Ascending aorta (tissue), 2 donors: ENCODE measurements at regions not wholly inside any gene's neighbourhood (a gene's known extent, or its start where the extent isn't known, plus 50 kb on each side); places are given as distances from the start of the nearest gene placed in this dataset.

Experiments used
- DNase-seq, 2 donors: peaks; one replicate each; pipeline ENCODE4 v3.0.0-alpha.2; 2019; ENCODE audit warnings: low spot score in 2 of 2
- H3K27ac ChIP-seq, 2 donors: fragments of 200-600 bp; sonication (generic); one replicate each; pipeline ENCODE4 v1.5.1; 2016 to 2017; ENCODE audit warnings: mild to moderate bottlenecking in 1 of 2
- H3K27me3 ChIP-seq: fragments of 200-600 bp; sonication (generic); one replicate; pipeline ENCODE4 v1.5.1; 2017
- H3K36me3 ChIP-seq, 2 donors: fragments of 200-600 bp; sonication (generic); one replicate each; pipeline ENCODE4 v1.5.1; 2016
- H3K4me1 ChIP-seq, 2 donors: fragments of 200-600 bp; sonication (generic); one replicate each; pipeline ENCODE4 v1.5.1; 2016 to 2017; ENCODE audit warnings: mild to moderate bottlenecking in 1 of 2
- H3K4me3 ChIP-seq, 2 donors: fragments of 200-600 bp; sonication (generic); one replicate each; pipeline ENCODE4 v1.5.1; 2016 to 2017; ENCODE audit warnings: mild to moderate bottlenecking in 1 of 2
- H3K9me3 ChIP-seq, 2 donors: fragments of 200-600 bp; sonication (generic); one replicate each; pipeline ENCODE4 v1.5.1; 2016
- intact Hi-C: fragments of 100-400 bp; cut with DNase I; formaldehyde crosslinking; loops from one replicate; pipeline ENCODE4 v1.15.1; 2023
- TF ChIP-seq, protein P1 (sequence below), 3 experiments: fragments of 200-600 bp in 2 of 3; fragments of 450-650 bp in 1 of 3; sonication (generic) in 2 of 3; IDR thresholded peaks; one replicate each; pipeline ENCODE4 v1.5.1; 2016 to 2019; ENCODE audit warnings: antibody characterized with exemption in 3 of 3, mild to moderate bottlenecking in 1 of 3, moderate library complexity in 1 of 3

DNA sequence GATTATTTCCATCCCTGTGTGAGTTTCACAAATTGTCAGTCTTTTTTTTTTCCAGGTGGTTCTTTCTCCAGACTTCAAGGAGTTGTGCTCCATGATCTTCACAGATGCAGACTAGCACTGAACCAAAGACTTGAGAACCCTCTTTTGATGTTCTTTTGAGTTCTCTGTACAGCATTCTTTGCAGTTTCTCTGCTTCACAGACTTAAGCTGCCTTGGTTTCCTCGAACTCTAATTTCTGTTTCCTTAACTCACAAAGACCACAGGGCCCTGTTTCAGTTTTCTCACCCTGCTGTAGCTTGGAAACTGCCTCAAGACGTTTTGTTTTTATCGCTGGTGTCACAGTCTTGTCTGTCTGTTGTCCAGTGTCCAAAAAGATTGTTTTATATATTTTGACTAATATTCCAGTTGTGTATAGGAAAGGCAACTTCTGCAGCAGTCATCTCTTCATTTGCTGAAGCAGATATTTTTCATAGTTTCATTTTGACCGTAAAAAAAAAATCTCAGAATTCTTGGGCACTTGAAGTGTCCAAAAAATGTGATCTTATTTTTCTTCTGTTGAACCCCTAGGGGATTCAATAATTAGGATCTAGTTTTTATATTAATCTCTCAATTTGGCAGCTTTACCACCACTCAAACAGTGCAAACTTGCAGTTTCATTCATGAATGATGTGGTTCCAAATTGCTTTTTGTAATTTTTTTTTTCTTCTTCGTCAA is 97.0 kb upstream of the MC4R start:
- no peak overlapping the region for H3K27ac ChIP-seq
- no peaks in the 10 kb centered on the region for H3K9me3 ChIP-seq
- TF ChIP-seq, protein P1, sequence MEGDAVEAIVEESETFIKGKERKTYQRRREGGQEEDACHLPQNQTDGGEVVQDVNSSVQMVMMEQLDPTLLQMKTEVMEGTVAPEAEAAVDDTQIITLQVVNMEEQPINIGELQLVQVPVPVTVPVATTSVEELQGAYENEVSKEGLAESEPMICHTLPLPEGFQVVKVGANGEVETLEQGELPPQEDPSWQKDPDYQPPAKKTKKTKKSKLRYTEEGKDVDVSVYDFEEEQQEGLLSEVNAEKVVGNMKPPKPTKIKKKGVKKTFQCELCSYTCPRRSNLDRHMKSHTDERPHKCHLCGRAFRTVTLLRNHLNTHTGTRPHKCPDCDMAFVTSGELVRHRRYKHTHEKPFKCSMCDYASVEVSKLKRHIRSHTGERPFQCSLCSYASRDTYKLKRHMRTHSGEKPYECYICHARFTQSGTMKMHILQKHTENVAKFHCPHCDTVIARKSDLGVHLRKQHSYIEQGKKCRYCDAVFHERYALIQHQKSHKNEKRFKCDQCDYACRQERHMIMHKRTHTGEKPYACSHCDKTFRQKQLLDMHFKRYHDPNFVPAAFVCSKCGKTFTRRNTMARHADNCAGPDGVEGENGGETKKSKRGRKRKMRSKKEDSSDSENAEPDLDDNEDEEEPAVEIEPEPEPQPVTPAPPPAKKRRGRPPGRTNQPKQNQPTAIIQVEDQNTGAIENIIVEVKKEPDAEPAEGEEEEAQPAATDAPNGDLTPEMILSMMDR (IDR thresholded peaks at IDR 0.05) = no peak
- no peaks in the 10 kb centered on the region for H3K4me1 ChIP-seq
- no peak for DNase-seq
- H3K36me3 ChIP-seq = no peaks in the 10 kb centered on the region
- intact Hi-C loops = no loop called here
- H3K27me3 ChIP-seq = no peaks in the 10 kb centered on the region
- no peak overlapping the region for H3K4me3 ChIP-seq

DNA sequence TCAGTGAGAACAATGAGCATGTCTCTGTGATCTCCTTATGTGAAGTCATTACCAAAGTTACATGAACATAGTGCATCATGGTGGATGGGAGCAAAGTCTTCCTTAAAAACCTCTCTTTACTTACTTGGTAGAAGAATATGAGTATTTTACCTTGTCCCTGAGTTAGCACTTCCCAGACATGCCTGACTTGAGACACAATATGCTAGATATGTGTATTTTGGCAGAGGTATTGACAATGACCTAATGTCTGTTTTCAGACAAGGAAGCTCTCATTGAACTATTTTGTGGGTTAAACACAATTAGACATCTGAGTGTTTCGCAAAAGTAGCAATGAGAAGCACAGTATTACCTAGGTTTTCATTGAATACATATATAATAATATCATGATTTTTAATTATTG is 99.1 kb upstream of the MC4R start:
- Histone ChIP-seq H3K36me3 (no peaks in the 10 kb centered on the region), H3K27ac (no peak overlapping the region), H3K4me3 (no peak overlapping the region), H3K27me3 (no peaks in the 10 kb centered on the region), H3K9me3 (no peaks in the 10 kb centered on the region), H3K4me1 (no peaks in the 10 kb centered on the region)
- DNase-seq = no peak
- intact Hi-C loops = no loop called here
- TF ChIP-seq, protein P1 (IDR thresholded peaks at IDR 0.05) = no peak

GRCh38 chr18:60485201-60485600 is 112.6 kb upstream of the MC4R start:
- no peaks in the 10 kb centered on the region for H3K4me1 ChIP-seq
- intact Hi-C loops = no loop called here
- no peak for DNase-seq
- H3K27ac ChIP-seq = no peak overlapping the region
- H3K4me3 ChIP-seq = no peak overlapping the region
- H3K36me3 ChIP-seq = no peaks in the 10 kb centered on the region
- TF ChIP-seq, protein P1 (IDR thresholded peaks at IDR 0.05) = no peak
- H3K27me3 ChIP-seq = no peaks in the 10 kb centered on the region
- H3K9me3 ChIP-seq = no peaks in the 10 kb centered on the region

DNA sequence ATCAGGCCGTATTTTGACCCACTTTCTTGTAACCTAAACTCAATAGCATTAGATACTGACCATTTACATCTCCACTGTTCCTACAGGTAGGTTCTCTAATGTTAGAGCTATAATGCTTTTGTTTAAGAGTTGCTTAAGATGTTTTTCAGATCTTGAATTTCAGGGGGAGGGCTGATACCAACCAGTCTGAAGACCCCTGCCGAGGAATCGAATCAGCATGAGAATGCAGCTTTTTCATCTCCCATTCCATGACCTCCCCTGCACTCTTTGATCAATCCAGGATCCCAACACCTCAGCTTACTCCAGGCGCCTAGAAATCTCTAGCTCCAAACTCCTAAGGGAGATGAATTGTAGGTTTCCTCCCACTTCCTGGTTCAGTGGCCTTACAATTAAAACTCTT is 120.5 kb upstream of the MC4R start:
- Histone ChIP-seq H3K27me3 (no peaks in the 10 kb centered on the region), H3K36me3 (no peaks in the 10 kb centered on the region), H3K27ac (no peak overlapping the region), H3K4me1 (no peaks in the 10 kb centered on the region), H3K4me3 (no peak overlapping the region), H3K9me3 (no peaks in the 10 kb centered on the region)
- intact Hi-C loops = no loop called here
- no peak for DNase-seq
- TF ChIP-seq, protein P1 (IDR thresholded peaks at IDR 0.05) = no peak

- TF ChIP-seq, protein P1 (IDR thresholded peaks at IDR 0.05) = no peak
- intact Hi-C loops = no loop called here
- Histone ChIP-seq H3K9me3 (no peaks in the 10 kb centered on the region), H3K4me3 (no peak overlapping the region), H3K27ac (no peak overlapping the region), H3K36me3 (no peaks in the 10 kb centered on the region), H3K4me1 (no peaks in the 10 kb centered on the region), H3K27me3 (no peaks in the 10 kb centered on the region)
- DNase-seq = no peak
These were observed 127.1 kb upstream of the MC4R start for GRCh38 chr18:60499675-60500074.

DNA sequence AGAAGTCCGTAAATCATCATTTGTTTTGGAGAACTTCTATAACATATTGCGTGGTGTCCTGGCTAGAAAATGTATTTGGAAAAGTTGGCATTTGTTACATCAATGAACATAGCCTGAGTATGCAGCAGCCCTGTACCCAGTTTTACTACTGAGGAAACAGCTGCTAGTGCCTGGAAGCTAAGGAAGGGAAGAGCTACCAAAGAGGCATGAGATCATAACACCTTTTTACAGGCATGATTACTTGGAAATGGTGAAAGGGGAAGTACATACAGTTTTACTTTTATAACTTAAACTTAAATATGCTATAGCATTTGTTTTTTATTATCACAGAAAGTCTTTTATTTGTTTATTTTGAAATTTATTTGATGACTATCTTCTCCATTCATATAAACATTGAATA is 128.4 kb upstream of the MC4R start:
- intact Hi-C loops = no loop called here
- no peaks in the 10 kb centered on the region for H3K27me3 ChIP-seq
- H3K9me3 ChIP-seq = no peaks in the 10 kb centered on the region
- no peak overlapping the region for H3K27ac ChIP-seq
- TF ChIP-seq, protein P1 (IDR thresholded peaks at IDR 0.05) = no peak
- no peaks in the 10 kb centered on the region for H3K4me1 ChIP-seq
- H3K4me3 ChIP-seq = no peak overlapping the region
- no peaks in the 10 kb centered on the region for H3K36me3 ChIP-seq
- DNase-seq = no peak
